HepG2 (cell line): ENCODE measurements at regions not wholly inside any gene's neighbourhood (a gene's known extent, or its start where the extent isn't known, plus 50 kb on each side); places are given as distances from the start of the nearest gene placed in this dataset.

Source experiments
- HMG20B ChIP-seq: conservative IDR thresholded peaks from 2 replicates; pipeline ENCODE4 v1.6.1; 2016; ENCODE audit warnings: missing genetic modification reagents, missing compliant biosample characterization
- NFYB ChIP-seq: sonication (generic); formaldehyde crosslinking; IDR thresholded peaks from 2 replicates; pipeline ENCODE4 v1.4.0; 2020; ENCODE audit warnings: missing genetic modification reagents
- ZNF331 ChIP-seq: sonication (generic); formaldehyde crosslinking; IDR thresholded peaks from 2 replicates; pipeline ENCODE4 v1.4.0; 2020; ENCODE audit warnings: missing genetic modification reagents
- ZNF564 ChIP-seq: sonication (generic); formaldehyde crosslinking; IDR thresholded peaks from 2 replicates; pipeline ENCODE4 v1.8.1; 2023; ENCODE audit warnings: mild to moderate bottlenecking, missing genetic modification reagents

- TF ChIP-seq NFYB (CRISPR knock-in tag) (no peak), ZNF331 (CRISPR knock-in tag) (no peak), HMG20B (no peak), ZNF564 (no peak)
Measured at GRCh38 chr1:215489771-215490565, 77.1 kb upstream of the KCTD3 start.
